ENCODE measurements at regions not wholly inside any gene's neighbourhood (a gene's known extent, or its start where the extent isn't known, plus 50 kb on each side); places are given as distances from the start of the nearest gene placed in this dataset.

GRCh38 chr12:24603371-24603770 is 345.5 kb downstream of the BCAT1 start:
- no peak for DNase-seq (ENCODE audit: low read depth in 2 of 2)

GRCh38 chr12:24600996-24601395 is 347.9 kb downstream of the BCAT1 start:
- DNase-seq (ENCODE audit: low read depth in 2 of 2): no peak

GRCh38 chr12:24600551-24600950 is 348.4 kb downstream of the BCAT1 start:
- no peak for DNase-seq (ENCODE audit: low read depth in 2 of 2)

GRCh38 chr12:24599736-24600135 is 349.2 kb downstream of the BCAT1 start:
- no peak for DNase-seq (ENCODE audit: low read depth in 2 of 2)

- no peak for DNase-seq (ENCODE audit: low read depth in 2 of 2)
These were observed 351.3 kb downstream of the BCAT1 start for GRCh38 chr12:24597580-24597979.

- DNase-seq (ENCODE audit: low read depth in 2 of 2): no peak
These were observed 352.0 kb downstream of the BCAT1 start for GRCh38 chr12:24596768-24597388.

- DNase-seq (ENCODE audit: low read depth in 2 of 2): no peak
These were observed 353.2 kb downstream of the BCAT1 start for GRCh38 chr12:24595652-24596235.

GRCh38 chr12:24591715-24592440 is 357.0 kb downstream of the BCAT1 start:
- no peak for DNase-seq (ENCODE audit: low read depth in 2 of 2)

- no peak for DNase-seq (ENCODE audit: low read depth in 2 of 2)
These were observed 357.7 kb downstream of the BCAT1 start for GRCh38 chr12:24591079-24591626.

GRCh38 chr12:24586293-24586692 is 362.6 kb downstream of the BCAT1 start:
- no peak for DNase-seq (ENCODE audit: low read depth in 2 of 2)

GRCh38 chr12:24584032-24584675 is 364.7 kb downstream of the BCAT1 start:
- no peak for DNase-seq (ENCODE audit: low read depth in 2 of 2)

- no peak for DNase-seq (ENCODE audit: low read depth in 2 of 2)
These were observed 365.8 kb downstream of the BCAT1 start for GRCh38 chr12:24582954-24583601.

- DNase-seq (ENCODE audit: low read depth in 2 of 2): no peak
These were observed 374.4 kb downstream of the BCAT1 start for GRCh38 chr12:24574538-24574937.

- no peak for DNase-seq (ENCODE audit: low read depth in 2 of 2)
These were observed 375.3 kb downstream of the BCAT1 start for GRCh38 chr12:24573621-24574020.

GRCh38 chr12:24565300-24565699 is 383.6 kb downstream of the BCAT1 start:
- no peak for DNase-seq (ENCODE audit: low read depth in 2 of 2)

GRCh38 chr12:24562771-24563431 is 386.0 kb downstream of the BCAT1 start:
- no peak for DNase-seq (ENCODE audit: low read depth in 2 of 2)

GRCh38 chr12:24561882-24562770 is 386.8 kb downstream of the BCAT1 start:
- DNase-seq (ENCODE audit: low read depth in 2 of 2): no peak

- DNase-seq (ENCODE audit: low read depth in 2 of 2): no peak
These were observed 387.5 kb downstream of the BCAT1 start for GRCh38 chr12:24561411-24561871.

GRCh38 chr12:24560831-24561271 is 388.1 kb downstream of the BCAT1 start:
- DNase-seq (ENCODE audit: low read depth in 2 of 2): no peak

GRCh38 chr12:24560192-24560775 is 388.6 kb downstream of the BCAT1 start:
- no peak for DNase-seq (ENCODE audit: low read depth in 2 of 2)

Measured in stimulated activated CD4-positive, alpha-beta T cell treated with anti-CD3 and anti-CD28 coated beads, Interleukin-12 subunit alpha, Interleukin-12 subunit beta, amount 100 ng/mL, for 24 hours (primary cell).